IMR-90 (cell line): ENCODE measurements at regions not wholly inside any gene's neighbourhood (a gene's known extent, or its start where the extent isn't known, plus 50 kb on each side); places are given as distances from the start of the nearest gene placed in this dataset.

Experiments
- ATAC-seq: fragments of 200-7000 bp; cut with Tn5 transposase; 2 replicates; pipeline ENCODE4 v1.9.1; 2020; ENCODE audit warnings: low read depth, mild to moderate bottlenecking, moderate library complexity
- BruUV-seq: library from RNA; stranded (reverse); fragments of 400-500 nt; replicated peaks from 2 replicates; lab custom pipeline; 2021; lab: Mats Ljungman, UMichigan
- CTCF ChIA-PET: fragments of 300-600 bp; formaldehyde crosslinking; extraction: SDS; loops from one replicate; lab custom pipeline; 2021; ENCODE audit warnings: antibody characterized with exemption; lab: Yijun Ruan, JAX
- POLR2A ChIA-PET: fragments of 300-600 bp; sonication (Branson Sonifier 250); formaldehyde crosslinking; loops from one replicate; lab custom pipeline; 2022; ENCODE audit warnings: antibody characterized with exemption; ENCODE audit not compliant: unreplicated experiment; lab: Charles Lee
- DNase-seq: peaks from one replicate; pipeline ENCODE4 v3.0.0; 2013
- H2AFZ ChIP-seq: replicated peaks from 2 replicates; pipeline ENCODE3; 2013; ENCODE audit warnings: low read length, mild to moderate bottlenecking; ENCODE audit not compliant: poor library complexity
- H2AK5ac ChIP-seq: 2 replicates; pipeline ENCODE4 v1.6.1; 2013; ENCODE audit warnings: low read depth, low read length, inconsistent platforms
- H2AK9ac ChIP-seq: replicated peaks from 2 replicates; pipeline ENCODE3; 2013; ENCODE audit warnings: mild to moderate bottlenecking, low read depth, low read length, moderate library complexity; ENCODE audit not compliant: poor library complexity
- H2BK120ac ChIP-seq: 2 replicates; pipeline ENCODE4 v1.6.1; 2013; ENCODE audit warnings: low read depth, low read length, inconsistent platforms
- H2BK15ac ChIP-seq: 3 replicates; pipeline ENCODE4 v1.6.1; 2013; ENCODE audit warnings: low read depth, low read length, inconsistent platforms
- H2BK20ac ChIP-seq: 2 replicates; pipeline ENCODE4 v1.6.1; 2013; ENCODE audit warnings: low read depth, mild to moderate bottlenecking, inconsistent platforms, low read length, moderate library complexity
- H2BK5ac ChIP-seq: 2 replicates; pipeline ENCODE4 v1.6.1; 2013; ENCODE audit warnings: mild to moderate bottlenecking, low read depth, low read length, inconsistent platforms; ENCODE audit not compliant: poor library complexity, severe bottlenecking
- H3K14ac ChIP-seq: replicated peaks from 2 replicates; pipeline ENCODE4 v1.6.1; 2013; ENCODE audit warnings: low read depth, low read length, inconsistent platforms
- H3K18ac ChIP-seq: 2 replicates; pipeline ENCODE4 v1.6.1; 2013; ENCODE audit warnings: low read depth, low read length, control low read depth
- H3K23ac ChIP-seq: 2 replicates; pipeline ENCODE4 v1.6.1; 2013; ENCODE audit warnings: low read depth, low read length, inconsistent platforms
- H3K27ac ChIP-seq: 2 replicates; pipeline ENCODE4 v1.5.1; 2013; ENCODE audit warnings: mild to moderate bottlenecking, control low read depth, low read length; ENCODE audit not compliant: insufficient read depth
- H3K27me3 ChIP-seq: 2 replicates; pipeline ENCODE4 v1.6.1; 2013; ENCODE audit warnings: low read length; ENCODE audit not compliant: control insufficient read depth, insufficient read depth
- H3K36me3 ChIP-seq: 2 replicates; pipeline ENCODE4 v1.6.1; 2013; ENCODE audit warnings: low read length, mixed read lengths; ENCODE audit not compliant: control insufficient read depth, insufficient read depth
- H3K4ac ChIP-seq: 2 replicates; pipeline ENCODE4 v1.6.1; 2013; ENCODE audit warnings: low read depth, low read length, inconsistent platforms
- H3K4me1 ChIP-seq: 2 replicates; pipeline ENCODE4 v1.6.1; 2013; ENCODE audit warnings: low read length, mixed read lengths; ENCODE audit not compliant: control insufficient read depth, insufficient read depth
- H3K4me2 ChIP-seq: 2 replicates; pipeline ENCODE4 v1.6.1; 2013; ENCODE audit warnings: low read depth, mild to moderate bottlenecking, control low read depth, low read length, moderate library complexity
- H3K4me3 ChIP-seq: 2 replicates; pipeline ENCODE4 v1.5.1; 2013; ENCODE audit warnings: low read depth, mild to moderate bottlenecking, control low read depth, low read length, moderate library complexity; ENCODE audit not compliant: insufficient read depth
- H3K56ac ChIP-seq: 2 replicates; pipeline ENCODE4 v1.6.1; 2013; ENCODE audit warnings: low read length, inconsistent platforms; ENCODE audit not compliant: insufficient read depth; ENCODE audit errors: extremely low read depth
- H3K79me1 ChIP-seq, 2 experiments: 2 replicates each; pipeline ENCODE4 v1.6.1; 2013; ENCODE audit warnings: low read length in 2 of 2, inconsistent platforms in 1 of 2, low read depth in 1 of 2
- H3K9ac ChIP-seq: 2 replicates; pipeline ENCODE4 v1.6.1; 2013; ENCODE audit warnings: low read depth, low read length, control low read depth
- H3K9me1 ChIP-seq: 2 replicates; pipeline ENCODE4 v1.6.1; 2013; ENCODE audit warnings: low read length, inconsistent platforms; ENCODE audit not compliant: insufficient read depth
- H3K9me3 ChIP-seq: 2 replicates; pipeline ENCODE4 v1.6.1; 2013; ENCODE audit warnings: low read length; ENCODE audit not compliant: control insufficient read depth, insufficient read depth
- H4K20me1 ChIP-seq: 2 replicates; pipeline ENCODE4 v1.6.1; 2013; ENCODE audit warnings: low read length, inconsistent platforms; ENCODE audit not compliant: insufficient read depth
- H4K5ac ChIP-seq: 2 replicates; pipeline ENCODE4 v1.6.1; 2013; ENCODE audit warnings: mild to moderate bottlenecking, low read depth, low read length, control low read depth
- H4K8ac ChIP-seq, 2 experiments: 2 replicates each; pipeline ENCODE4 v1.6.1; 2013; ENCODE audit warnings: low read depth in 2 of 2, low read length in 2 of 2, control low read depth in 1 of 2, inconsistent platforms in 1 of 2
- H4K91ac ChIP-seq: 2 replicates; pipeline ENCODE4 v1.6.1; 2013; ENCODE audit warnings: low read depth, low read length, inconsistent platforms; ENCODE audit not compliant: insufficient read depth
- CEBPB ChIP-seq: IDR thresholded peaks from 2 replicates; pipeline ENCODE4 v1.6.1; 2012; ENCODE audit warnings: low read depth, low read length, improper control_type of control experiment
- CHD1 ChIP-seq: IDR thresholded peaks from 2 replicates; pipeline ENCODE4 v1.6.1; 2012; ENCODE audit warnings: low read depth, low read length, improper control_type of control experiment
- CTCF ChIP-seq: conservative IDR thresholded peaks from 2 replicates; pipeline ENCODE4 v1.5.1; 2012; ENCODE audit warnings: mild to moderate bottlenecking, low read depth, low read length, improper control_type of control experiment
- FOS ChIP-seq: fragments of 150-350 bp; IDR thresholded peaks from 2 replicates; pipeline ENCODE4 v1.6.1; 2016; ENCODE audit warnings: low read depth, low read length
- MAFK ChIP-seq: IDR thresholded peaks from 2 replicates; pipeline ENCODE4 v1.6.1; 2012; ENCODE audit warnings: low read depth, low read length, improper control_type of control experiment
- MXI1 ChIP-seq: IDR thresholded peaks from 2 replicates; pipeline ENCODE4 v1.6.1; 2012; ENCODE audit warnings: low read depth, mild to moderate bottlenecking, low read length, moderate library complexity, borderline replicate concordance
- NFE2L2 ChIP-seq: fragments of 150-350 bp; IDR thresholded peaks from 2 replicates; pipeline ENCODE4 v1.6.1; 2016; ENCODE audit warnings: low read depth, mild to moderate bottlenecking, low read length
- POLR2A ChIP-seq: IDR thresholded peaks from 2 replicates; pipeline ENCODE4 v1.6.1; 2012; ENCODE audit warnings: mild to moderate bottlenecking, low read depth, low read length
- RAD21 ChIP-seq: IDR thresholded peaks from 2 replicates; pipeline ENCODE4 v1.6.1; 2012; ENCODE audit warnings: low read length, improper control_type of control experiment
- RCOR1 ChIP-seq: IDR thresholded peaks from 2 replicates; pipeline ENCODE4 v1.6.1; 2012; ENCODE audit warnings: mild to moderate bottlenecking, low read length, improper control_type of control experiment; ENCODE audit not compliant: insufficient replicate concordance
- RFX5 ChIP-seq: IDR thresholded peaks from 2 replicates; pipeline ENCODE4 v1.8.0; 2012; ENCODE audit warnings: low read depth, mild to moderate bottlenecking, low read length, moderate library complexity
- WGBS, 2 experiments: methylation state at CpG; one replicate each; pipeline versions ENCODE4 v1.1.5 to v1.1.7; 2013; ENCODE audit warnings: missing lambda C conversion rate in 2 of 2; ENCODE audit not compliant: insufficient read length in 1 of 2; ENCODE audit errors: extremely low coverage in 2 of 2; 5-methylcytosine and 5-hydroxymethylcytosine counted together
- dilution Hi-C: fragments of 300-500 bp; cut with HindIII; formaldehyde crosslinking; loops from one replicate; pipeline ENCODE4 v1.14.3; 2018; ENCODE audit warnings: low sequenced_read_pairs; ENCODE audit not compliant: unreplicated experiment
- in situ Hi-C: fragments of 300-500 bp; cut with MboI; formaldehyde crosslinking; loops from 3 replicates; pipeline ENCODE4 v1.14.3; 2019; ENCODE audit warnings: low sequenced_read_pairs, inconsistent platforms, mixed read lengths
- intact Hi-C: fragments of 100-400 bp; cut with micrococcal nuclease; formaldehyde crosslinking; loops from 2 replicates; pipeline ENCODE4 v1.10.0; 2022
- TF ChIP-seq, protein P1 (sequence below): fragments of 150-350 bp; IDR thresholded peaks from 2 replicates; pipeline ENCODE4 v1.6.1; 2017; ENCODE audit warnings: mild to moderate bottlenecking, antibody characterized with exemption, low read length, low read depth

- in situ Hi-C loops = no loop called here
- ATAC-seq (no peak), DNase-seq (no peak)
Measured at GRCh38 chrX:20712811-20713210, 446.1 kb upstream of the RPS6KA3 start.

More at GRCh38 chrX:20712811-20713210, 446.1 kb upstream of the RPS6KA3 start:
- ChIA-PET POLR2A (no interaction called here), CTCF (no interaction called here)
- Histone ChIP-seq H3K4ac (no peak overlapping the region), H3K27ac (no peak overlapping the region), H2BK15ac (no peak overlapping the region), H2AK5ac (no peak overlapping the region), H4K5ac (no peak overlapping the region), H2AFZ (no peak overlapping the region), H4K8ac (no peak overlapping the region), H2BK5ac (no peak overlapping the region), H2BK120ac (no peak overlapping the region), H3K9ac (no peak overlapping the region), H3K4me2 (no peak overlapping the region), H3K36me3 (no peaks in the 10 kb centered on the region), H3K4me1 (no peaks in the 10 kb centered on the region), H4K20me1 (no peaks in the 10 kb centered on the region), H3K27me3 (no peaks in the 10 kb centered on the region), H2AK9ac (no peak overlapping the region), H3K18ac (no peak overlapping the region), H3K23ac (no peak overlapping the region), H3K4me3 (no peak overlapping the region), H2BK20ac (no peak overlapping the region), H3K9me3 (0 out of 2 replicates have a peak, but pooled peaks cover 4% of the 10 kb centered on the region), H3K79me1 (no peaks in the 10 kb centered on the region), H4K91ac (no peak overlapping the region), H3K9me1 (no peaks in the 10 kb centered on the region), H3K56ac (no peak overlapping the region), H3K14ac (no peak overlapping the region)
- dilution Hi-C loops = no loop called here
- WGBS, 2 experiments = no CpG with 5 or more reads among the region's 1 CpG
- intact Hi-C loops = no loop called here
- TF ChIP-seq RFX5 (no peak), MAFK (no peak), NFE2L2 (no peak), CTCF (no peak), RAD21 (no peak), CEBPB (no peak), MXI1 (no peak), RCOR1 (no peak), FOS (no peak), POLR2A (no peak), CHD1 (no peak)
- TF ChIP-seq, protein P1, sequence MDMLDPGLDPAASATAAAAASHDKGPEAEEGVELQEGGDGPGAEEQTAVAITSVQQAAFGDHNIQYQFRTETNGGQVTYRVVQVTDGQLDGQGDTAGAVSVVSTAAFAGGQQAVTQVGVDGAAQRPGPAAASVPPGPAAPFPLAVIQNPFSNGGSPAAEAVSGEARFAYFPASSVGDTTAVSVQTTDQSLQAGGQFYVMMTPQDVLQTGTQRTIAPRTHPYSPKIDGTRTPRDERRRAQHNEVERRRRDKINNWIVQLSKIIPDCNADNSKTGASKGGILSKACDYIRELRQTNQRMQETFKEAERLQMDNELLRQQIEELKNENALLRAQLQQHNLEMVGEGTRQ = no peak
- no TSS peak for BruUV-seq
